CD4-positive, alpha-beta T cell treated with Interleukin-6 at 100 ng/mL for 8 hours (primary cell): ENCODE measurements at regions not wholly inside any gene's neighbourhood (a gene's known extent, or its start where the extent isn't known, plus 50 kb on each side); places are given as distances from the start of the nearest gene placed in this dataset.
A peak's percentile ranks its signal among the peaks of the same experiment; 100 is the strongest.

Experiments used
- DNase-seq: peaks from one replicate; pipeline ENCODE4 v3.0.0-alpha.2; 2020; ENCODE audit warnings: mixed read lengths, low spot score

DNA sequence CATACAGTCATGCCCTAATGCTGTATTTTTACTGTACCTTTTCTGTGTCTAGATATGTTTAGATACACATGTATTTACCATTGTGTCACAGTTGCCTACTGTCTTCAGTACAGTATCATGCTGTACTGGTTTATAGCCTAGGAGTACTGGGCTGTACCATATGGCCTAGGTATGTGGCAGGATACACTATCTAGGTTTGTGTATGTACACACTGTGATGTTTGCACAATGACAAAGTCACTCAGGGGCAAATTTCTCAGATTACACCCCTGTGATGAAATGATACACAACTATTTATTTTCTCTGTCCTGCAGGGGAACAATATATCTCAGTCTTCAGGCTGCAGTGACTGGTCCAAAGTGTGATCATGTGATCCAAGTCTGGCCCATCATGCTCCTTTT, 1076.1 kb downstream of the VRK1 start:
- DNase-seq: no peak

DNA sequence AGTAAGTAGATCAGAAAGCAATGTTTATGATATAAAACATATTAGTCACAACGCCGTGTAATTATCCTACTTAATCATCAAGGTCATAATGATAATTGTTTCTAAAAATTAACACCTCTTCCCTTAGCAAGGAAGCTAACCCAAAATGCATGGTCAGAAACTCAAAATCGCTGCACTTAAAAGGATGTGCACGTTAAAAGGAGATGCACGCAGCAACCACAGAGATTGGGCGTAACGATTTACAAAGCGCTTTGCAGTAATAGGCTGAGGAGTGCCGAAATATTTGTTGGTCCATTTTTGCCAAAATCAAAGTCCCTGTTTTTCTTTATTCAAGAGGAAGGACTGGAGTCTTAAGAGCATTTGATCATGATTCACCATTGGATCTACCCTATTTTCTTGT, 1077.2 kb downstream of the VRK1 start:
- peak; percentile 7 for DNase-seq

DNA sequence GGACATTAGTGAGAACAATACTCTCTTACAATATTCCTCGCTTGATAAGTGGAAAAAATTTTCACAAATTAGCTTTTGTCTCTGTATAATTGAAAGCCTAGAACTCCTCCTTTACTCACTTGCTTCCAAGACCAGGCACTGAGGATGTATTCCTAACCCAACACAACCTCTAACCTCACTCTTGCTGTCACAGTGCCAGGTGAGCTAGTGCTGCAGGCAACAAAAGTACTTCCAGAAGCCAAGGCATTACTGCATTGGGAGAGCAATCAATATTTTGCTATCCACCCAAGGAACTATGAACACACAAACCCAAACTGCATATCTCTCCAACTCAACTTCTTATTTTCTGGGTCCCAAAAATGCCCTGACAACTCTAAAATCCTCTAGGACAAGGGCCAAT, 1081.0 kb downstream of the VRK1 start:
- no peak for DNase-seq

GRCh38 chr14:97878727-97879126, 1081.5 kb downstream of the VRK1 start:
- peak; percentile 60 for DNase-seq

- DNase-seq: no peak
These were observed 1090.5 kb downstream of the VRK1 start for GRCh38 chr14:97887690-97888089.

DNA sequence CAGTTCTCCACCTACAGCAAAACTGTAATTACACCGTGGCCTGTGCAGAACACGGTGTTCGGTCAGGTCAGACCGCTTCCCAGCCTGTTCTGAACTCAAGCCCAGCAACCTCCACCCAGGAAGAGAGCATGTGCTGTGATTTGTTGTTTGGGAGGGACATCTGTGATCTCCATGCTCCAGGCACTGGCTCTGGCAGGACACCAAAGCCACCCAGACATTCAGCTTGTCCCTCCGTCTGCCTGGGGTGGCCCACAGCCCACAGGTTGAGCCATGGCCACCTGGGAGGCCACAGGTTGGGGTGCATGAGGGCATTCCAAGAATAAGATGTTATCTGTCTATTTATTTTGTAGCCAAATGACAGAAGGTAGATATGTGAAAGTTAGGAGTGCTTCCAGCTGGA, 1091.1 kb downstream of the VRK1 start:
- DNase-seq: no peak

DNA sequence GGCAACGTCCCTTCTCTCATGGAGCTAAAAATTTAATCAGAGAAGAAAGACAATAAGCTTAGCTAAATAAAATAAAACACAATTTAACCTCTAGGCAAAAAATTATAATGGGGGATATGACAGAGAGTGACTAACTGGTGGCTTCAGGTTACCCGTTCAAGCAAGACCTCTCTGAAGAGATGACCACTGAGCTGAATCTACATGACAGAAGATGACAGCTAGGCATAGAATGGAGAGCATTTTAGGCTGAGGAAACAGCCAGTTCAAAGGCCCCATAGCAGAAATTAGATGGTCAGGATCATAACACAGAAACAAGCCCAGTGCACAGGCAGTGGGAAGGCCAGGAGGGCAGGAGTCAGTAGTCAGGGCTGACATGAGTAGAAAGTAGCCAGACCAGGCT, 1094.3 kb downstream of the VRK1 start:
- no peak for DNase-seq

- no peak for DNase-seq
These were observed 1097.4 kb downstream of the VRK1 start for GRCh38 chr14:97894552-97894951.

DNA sequence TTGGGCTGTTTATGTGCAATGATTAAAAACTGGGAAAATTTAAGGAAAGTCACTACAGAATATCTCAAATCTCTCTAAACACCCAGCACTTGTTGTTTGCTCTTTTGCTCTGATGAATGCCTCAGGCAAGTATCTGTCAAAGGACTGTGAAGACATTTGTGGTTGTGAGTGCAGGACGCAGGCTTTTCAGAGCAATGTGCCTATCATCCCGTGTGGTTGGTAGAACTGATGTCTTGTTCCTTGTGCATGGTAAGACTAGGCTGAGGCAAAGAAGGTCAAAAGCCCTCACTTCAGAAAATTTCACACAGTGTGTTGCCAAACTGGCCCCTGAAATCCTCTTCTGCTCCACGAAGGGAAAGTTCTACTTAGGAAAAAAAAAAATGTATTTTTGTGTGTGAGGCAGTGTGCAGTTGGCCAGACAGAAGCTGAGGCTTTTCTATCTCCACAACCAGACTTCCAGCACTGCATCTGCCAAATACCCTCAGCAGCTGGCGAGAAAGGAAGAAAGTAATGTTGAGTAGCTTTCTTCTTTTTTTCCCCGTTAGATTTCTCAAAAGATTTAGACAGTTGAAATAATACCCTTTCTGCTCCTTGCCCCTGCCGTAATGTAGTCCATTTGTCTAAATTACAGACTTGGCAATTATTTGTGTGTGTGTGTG, 1103.1 kb downstream of the VRK1 start:
- no peak for DNase-seq

DNA sequence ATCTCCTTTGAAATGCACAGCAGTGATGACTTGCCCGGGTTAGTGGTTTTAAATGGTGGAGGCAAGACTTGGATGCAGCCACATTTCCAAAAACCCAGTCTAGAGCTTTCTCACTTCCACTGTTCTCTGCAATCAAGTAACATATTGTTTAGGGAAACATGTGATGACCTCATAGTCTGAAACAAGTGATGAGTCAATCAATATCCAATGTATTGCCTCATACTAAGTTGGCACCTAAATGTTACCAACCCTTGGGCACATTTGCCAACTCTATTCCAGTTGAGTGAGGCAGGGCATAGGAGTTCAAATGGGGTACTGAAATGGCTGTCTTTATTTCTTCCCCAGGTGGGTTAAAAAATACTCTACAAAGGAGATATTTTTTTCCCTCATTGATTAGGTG, 1105.4 kb downstream of the VRK1 start:
- DNase-seq: no peak

DNA sequence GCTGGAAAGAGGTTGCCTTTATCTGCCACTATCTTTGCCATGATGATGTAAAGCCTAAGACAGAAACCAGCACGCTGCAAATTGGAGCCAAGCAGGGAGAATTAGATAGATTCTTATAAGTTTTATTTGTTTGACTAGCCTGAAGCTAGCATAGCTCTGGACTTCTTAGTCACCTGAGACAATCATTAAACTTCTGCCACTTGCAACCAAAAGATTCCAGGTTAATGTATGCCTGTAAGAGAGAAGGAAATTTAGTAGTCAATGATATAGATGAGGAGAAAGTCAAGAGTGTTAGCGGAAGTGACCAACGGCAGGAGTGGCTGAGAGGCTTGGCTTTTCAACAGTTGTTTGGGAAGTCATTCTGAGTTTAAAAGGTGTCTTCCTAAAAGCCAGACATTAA, 1106.6 kb downstream of the VRK1 start:
- DNase-seq: no peak

- no peak for DNase-seq
These were observed 1115.0 kb downstream of the VRK1 start for GRCh38 chr14:97912217-97912616.

DNA sequence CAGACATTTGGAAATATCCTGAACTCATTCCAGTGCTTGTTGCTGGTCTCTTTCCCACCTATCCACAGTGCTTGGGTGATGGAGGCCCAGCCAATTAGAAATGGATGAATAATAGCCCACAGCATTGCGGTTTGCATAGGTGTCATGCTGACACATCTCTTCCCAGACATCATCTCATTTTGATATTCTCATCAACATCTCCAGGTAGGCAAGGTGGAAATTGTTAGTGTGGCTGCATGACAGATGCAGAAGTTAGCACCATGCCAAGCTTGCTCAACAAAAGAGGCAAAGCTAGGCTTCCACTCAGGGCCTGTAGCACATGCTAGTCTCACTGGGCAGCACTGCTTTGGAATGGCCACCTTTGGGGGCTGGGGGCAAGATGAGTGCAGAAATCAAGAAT, 1118.9 kb downstream of the VRK1 start:
- DNase-seq: no peak

- no peak for DNase-seq
These were observed 1119.7 kb downstream of the VRK1 start for GRCh38 chr14:97916669-97917568.

DNA sequence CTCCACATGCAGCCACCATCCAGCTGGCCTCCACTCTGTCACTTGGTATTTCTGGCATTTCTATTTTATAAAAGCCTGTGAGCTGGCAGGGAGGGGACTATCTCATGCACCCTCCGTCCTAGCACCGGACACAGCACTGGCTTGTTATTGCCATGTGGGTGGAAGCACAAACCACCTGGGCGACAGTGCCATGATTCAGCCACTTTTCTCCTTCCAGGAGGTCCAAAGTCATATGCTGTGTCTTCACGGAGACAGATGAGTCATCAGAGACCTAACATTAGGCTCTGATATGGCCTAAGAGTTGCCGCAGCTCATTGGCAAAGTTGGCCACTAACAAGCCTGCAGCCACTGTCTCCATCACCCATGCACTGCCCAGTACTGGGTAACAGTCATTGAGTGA, 1123.0 kb downstream of the VRK1 start:
- DNase-seq: no peak

DNA sequence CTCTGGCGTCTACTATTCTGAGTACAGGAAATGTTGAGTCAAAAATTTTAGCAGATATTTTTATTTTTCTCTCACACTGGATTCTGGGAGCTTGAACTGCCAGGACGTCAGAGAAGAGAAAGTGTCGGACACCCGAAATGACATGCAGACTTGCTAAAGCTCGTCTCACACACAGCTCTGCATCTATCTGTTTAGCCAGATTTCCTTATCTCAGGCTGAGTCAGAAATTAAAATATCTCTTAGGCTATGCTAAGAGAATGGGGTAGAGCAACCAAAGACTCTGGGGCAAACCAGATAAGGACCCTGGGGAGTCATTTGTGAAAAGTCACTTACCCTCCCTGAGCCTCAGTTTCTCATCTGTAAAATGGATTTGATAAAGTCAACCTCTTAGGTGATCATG, 1124.1 kb downstream of the VRK1 start:
- no peak for DNase-seq

- no peak for DNase-seq
These were observed 1127.9 kb downstream of the VRK1 start for GRCh38 chr14:97924922-97925613.

- no peak for DNase-seq
These were observed 1133.0 kb downstream of the VRK1 start for GRCh38 chr14:97930166-97930565.

GRCh38 chr14:97931273-97931672, 1134.1 kb downstream of the VRK1 start:
- DNase-seq: no peak

GRCh38 chr14:97942921-97943320, 1145.7 kb downstream of the VRK1 start:
- no peak for DNase-seq

GRCh38 chr14:97943619-97944018, 1146.4 kb downstream of the VRK1 start:
- no peak for DNase-seq

DNA sequence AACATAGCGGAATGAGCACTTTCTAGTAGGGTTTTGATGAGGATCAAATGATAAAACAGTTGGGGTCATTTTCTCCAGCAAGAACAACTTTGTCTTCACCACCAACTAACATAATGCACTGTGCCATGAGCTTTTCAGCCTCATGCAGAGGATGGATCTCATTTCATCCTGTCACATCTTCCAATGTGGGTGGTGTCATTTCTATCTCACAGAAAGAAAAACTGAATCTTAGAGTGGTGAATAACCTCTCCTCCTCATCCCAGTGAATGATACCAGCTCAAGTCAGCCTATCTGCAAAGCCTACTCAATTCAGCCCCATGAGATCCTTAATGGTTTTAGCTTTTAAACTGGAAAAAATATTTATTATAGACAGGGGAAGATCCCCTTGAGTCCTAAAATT, 1147.2 kb downstream of the VRK1 start:
- no peak for DNase-seq

- no peak for DNase-seq
These were observed 1148.4 kb downstream of the VRK1 start for GRCh38 chr14:97945631-97946030.
